ENCODE measurements at regions not wholly inside any gene's neighbourhood (a gene's known extent, or its start where the extent isn't known, plus 50 kb on each side); places are given as distances from the start of the nearest gene placed in this dataset.

DNA sequence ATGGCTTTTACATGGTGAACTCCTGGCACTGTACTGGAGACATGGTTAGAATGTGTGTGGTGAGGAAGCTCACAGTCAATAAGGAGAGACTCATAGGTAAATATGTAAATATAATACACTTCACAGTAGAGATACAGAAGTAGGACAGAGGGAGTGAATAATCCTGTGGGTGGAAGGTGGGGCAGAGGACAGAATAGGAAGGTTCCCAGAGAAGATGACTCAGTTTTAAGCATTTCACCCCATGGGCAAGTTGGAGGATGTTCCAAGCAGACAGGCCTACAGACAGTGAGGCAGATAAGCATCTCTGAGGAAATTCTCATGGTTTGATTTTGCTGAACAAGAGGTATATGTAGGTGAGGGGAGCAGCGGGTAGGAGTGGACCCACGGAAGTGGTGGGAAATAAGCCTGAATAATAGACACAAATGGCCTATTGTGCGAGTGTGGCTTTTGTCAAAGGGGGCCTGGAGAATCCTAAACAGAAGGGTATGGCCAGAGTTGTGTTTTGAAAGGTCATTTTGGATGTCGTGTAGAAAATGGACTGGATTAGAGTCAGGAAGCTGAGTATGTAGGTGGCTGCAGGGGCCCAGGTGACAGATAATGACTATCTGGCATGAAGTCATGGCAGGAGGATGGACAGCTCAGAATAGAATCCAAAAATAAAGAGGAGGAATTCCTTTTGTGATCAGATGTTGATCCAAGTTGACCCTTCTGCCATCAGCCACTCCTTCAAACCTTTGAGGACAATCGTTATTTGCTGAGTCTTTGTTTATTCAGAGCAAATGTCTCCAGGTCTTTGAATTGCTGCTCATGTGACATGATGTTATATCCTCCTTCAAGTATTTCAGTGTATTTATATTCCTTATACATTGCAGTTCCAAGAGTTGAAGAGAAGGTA lies 97.3 kb upstream of the THRB start:
- ATAC-seq (ENCODE audit: poor library complexity) (no peak), DNase-seq (no peak)
- intact Hi-C loops (cut with DNase I): no loop called here

GRCh38 chr3:24594161-24594560 lies 99.5 kb upstream of the THRB start:
- no peak for ATAC-seq (ENCODE audit: poor library complexity)
- intact Hi-C loops (cut with DNase I): no loop called here
- no peak for DNase-seq

- no peak for DNase-seq
- ATAC-seq (ENCODE audit: poor library complexity): no peak
- intact Hi-C loops (cut with DNase I): no loop called here
Measured at GRCh38 chr3:24595796-24596195, 101.1 kb upstream of the THRB start.

GRCh38 chr3:24596626-24597025 lies 102.0 kb upstream of the THRB start:
- DNase-seq (no peak), ATAC-seq (ENCODE audit: poor library complexity) (no peak)
- intact Hi-C loops (cut with DNase I): no loop called here

GRCh38 chr3:24598695-24599470 lies 104.2 kb upstream of the THRB start:
- no peak for DNase-seq
- intact Hi-C loops (cut with DNase I): no loop called here

GRCh38 chr3:24601066-24601939 lies 106.7 kb upstream of the THRB start:
- intact Hi-C loops (cut with DNase I): no loop called here
- DNase-seq (no peak), ATAC-seq (ENCODE audit: poor library complexity) (no peak)

More at GRCh38 chr3:24598695-24599470, 104.2 kb upstream of the THRB start:
- ATAC-seq (ENCODE audit: poor library complexity): no peak

GRCh38 chr3:24604215-24604614 lies 109.6 kb upstream of the THRB start:
- intact Hi-C loops (cut with DNase I): no loop called here
- ATAC-seq (ENCODE audit: poor library complexity): no peak
- no peak for DNase-seq

DNA sequence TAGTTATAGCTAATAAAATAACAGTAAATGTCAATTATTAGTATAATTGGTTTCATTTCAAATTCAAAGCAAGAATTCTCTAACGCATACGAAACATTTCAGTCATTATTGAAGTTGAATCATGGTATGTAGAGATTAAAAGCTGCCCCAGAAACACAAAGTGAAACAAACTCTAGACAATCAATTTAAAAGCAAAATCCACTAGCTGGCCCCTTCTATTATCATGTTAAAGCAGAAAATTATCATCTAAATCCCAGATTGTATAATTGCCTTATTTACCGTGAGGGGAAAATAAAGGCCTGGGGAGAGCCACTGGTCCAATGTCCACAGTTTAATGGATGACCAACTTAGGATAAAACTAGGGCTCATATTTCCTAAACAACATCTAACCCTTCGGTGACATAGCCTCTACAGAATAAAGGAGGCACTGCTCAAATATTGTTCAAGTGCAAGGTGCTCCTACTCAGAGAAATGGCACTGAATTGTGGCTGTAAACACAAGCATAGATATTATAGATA lies 110.9 kb upstream of the THRB start:
- intact Hi-C loops (cut with DNase I): no loop called here
- DNase-seq (no peak), ATAC-seq (ENCODE audit: poor library complexity) (no peak)

DNA sequence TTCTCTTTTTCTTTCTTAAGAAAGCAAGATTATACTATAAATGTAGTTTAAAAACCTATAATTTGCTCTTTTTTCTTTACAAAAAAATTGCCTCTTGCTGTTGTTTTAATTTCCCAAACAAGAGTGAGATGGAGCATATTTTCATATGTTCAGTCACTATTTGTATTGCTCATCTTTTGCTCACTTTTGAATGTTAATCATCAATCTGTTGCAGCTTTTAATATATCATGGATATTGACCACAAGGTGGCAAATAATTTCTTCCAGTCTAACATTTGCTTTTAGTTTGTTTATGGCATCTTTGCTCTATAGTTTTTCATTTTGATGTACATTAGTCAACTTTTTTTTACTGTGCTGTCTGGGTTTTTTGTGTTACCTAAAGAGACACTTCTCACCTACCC lies 112.6 kb upstream of the THRB start:
- intact Hi-C loops (cut with DNase I): no loop called here
- ATAC-seq (ENCODE audit: poor library complexity) (no peak), DNase-seq (no peak)

DNA sequence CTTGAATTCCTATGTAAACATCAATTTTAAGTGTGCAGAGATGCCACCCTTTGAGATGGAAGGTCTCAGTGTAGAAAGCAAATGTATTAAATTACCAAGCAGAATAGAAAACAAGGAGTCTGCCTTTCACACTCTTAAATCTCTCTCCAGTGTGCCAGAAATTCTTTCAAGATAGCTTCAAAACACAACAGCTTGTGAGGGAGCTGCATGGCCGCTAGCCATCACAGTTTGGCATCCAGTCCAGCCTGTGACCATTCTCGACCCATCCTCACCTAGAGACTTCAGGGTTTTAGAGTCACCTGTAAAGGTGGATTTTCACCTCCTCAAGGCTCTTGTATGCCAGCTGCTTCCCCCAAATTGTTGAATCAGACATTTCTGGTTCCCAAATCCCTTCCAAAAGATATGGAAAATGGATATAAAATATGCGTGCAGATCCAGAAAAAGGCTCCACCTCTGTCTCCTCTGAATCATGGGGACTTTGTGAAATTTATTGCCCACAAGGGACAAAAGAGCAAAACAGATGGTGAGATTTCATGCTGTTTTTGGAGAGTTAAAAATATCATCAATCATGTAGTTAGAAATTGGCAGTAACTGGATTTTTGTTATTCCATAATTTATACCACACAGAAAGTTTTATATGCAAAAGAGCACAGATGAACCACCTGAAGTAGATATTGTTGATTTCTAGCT lies 114.2 kb upstream of the THRB start:
- peak; percentile 37 for DNase-seq
- no peak for ATAC-seq (ENCODE audit: poor library complexity)
- intact Hi-C loops (cut with DNase I): no loop called here

DNA sequence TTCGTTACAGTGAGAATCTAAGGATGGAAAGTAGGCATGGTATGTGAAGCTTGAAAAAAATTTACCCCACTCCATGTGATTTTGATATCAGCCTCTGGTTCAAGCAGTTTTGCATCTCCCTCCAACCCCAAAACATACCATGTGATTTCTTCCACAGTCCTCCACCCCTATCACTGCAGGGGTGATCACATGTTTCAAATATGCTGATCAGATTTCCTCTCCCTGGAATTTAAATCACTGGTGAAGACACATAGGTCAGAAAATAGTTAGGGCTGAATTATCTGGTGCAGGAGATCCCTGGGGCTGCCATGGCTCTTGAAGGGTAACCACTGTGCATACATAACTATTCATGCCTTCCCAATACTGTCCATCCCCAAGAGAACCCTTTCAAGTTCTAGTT lies 119.7 kb upstream of the THRB start:
- ATAC-seq (ENCODE audit: poor library complexity) (no peak), DNase-seq (no peak)
- intact Hi-C loops (cut with DNase I): no loop called here

GRCh38 chr3:24615177-24615576 lies 120.5 kb upstream of the THRB start:
- ATAC-seq (ENCODE audit: poor library complexity): no peak
- intact Hi-C loops (cut with DNase I): no loop called here
- DNase-seq: no peak

GRCh38 chr3:24616110-24616829 lies 121.6 kb upstream of the THRB start:
- DNase-seq: no peak
- no peak for ATAC-seq (ENCODE audit: poor library complexity)
- intact Hi-C loops (cut with DNase I): no loop called here

DNA sequence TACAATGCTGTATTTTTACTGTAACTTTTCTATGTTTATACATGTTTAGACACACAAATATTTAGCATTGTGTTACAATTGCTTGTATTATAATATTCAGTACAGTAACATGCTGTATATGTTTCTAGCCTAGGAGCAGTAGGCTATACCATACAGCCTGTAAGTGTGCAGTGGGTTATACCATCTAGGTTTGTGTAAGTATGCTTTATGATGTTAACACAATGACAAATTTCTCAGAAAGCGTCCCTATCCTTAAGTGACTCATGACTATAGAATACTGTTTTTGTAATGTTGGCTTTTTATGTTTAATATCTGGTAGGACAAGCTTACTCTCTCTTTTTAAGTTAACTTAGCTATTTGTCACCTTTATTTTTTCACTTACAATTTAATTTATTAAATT lies 127.5 kb upstream of the THRB start:
- intact Hi-C loops (cut with DNase I): no loop called here
- DNase-seq (no peak), ATAC-seq (ENCODE audit: poor library complexity) (no peak)

DNA sequence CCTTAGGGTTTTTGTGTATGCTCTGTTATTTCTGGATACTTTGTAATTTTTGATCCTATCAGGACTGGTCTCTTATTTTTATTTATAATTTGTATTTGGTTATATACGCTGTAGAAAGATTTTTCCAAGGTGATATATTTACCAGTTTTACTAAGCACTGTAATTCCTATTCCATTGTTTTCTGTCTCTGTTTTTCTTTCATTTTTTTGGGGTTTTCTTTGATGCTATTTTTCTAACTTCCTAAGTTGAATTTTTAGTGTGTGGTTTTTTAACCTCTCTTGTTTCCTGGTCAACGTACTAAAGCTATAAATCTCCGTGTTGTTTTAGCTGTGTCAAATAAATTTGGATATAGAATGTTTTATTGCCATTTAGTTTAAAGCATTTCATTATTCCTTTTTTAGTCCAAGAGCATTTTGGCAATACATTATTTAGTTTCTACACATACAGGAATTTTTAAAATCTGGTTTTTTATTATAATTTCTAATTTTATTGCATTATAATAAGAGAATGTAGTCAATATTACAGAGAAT lies 128.1 kb upstream of the THRB start:
- intact Hi-C loops (cut with DNase I): no loop called here
- ATAC-seq (ENCODE audit: poor library complexity): no peak
- DNase-seq: no peak

- DNase-seq (no peak), ATAC-seq (ENCODE audit: poor library complexity) (no peak)
- intact Hi-C loops (cut with DNase I): no loop called here
Measured at GRCh38 chr3:24623657-24624056, 129.0 kb upstream of the THRB start.

DNA sequence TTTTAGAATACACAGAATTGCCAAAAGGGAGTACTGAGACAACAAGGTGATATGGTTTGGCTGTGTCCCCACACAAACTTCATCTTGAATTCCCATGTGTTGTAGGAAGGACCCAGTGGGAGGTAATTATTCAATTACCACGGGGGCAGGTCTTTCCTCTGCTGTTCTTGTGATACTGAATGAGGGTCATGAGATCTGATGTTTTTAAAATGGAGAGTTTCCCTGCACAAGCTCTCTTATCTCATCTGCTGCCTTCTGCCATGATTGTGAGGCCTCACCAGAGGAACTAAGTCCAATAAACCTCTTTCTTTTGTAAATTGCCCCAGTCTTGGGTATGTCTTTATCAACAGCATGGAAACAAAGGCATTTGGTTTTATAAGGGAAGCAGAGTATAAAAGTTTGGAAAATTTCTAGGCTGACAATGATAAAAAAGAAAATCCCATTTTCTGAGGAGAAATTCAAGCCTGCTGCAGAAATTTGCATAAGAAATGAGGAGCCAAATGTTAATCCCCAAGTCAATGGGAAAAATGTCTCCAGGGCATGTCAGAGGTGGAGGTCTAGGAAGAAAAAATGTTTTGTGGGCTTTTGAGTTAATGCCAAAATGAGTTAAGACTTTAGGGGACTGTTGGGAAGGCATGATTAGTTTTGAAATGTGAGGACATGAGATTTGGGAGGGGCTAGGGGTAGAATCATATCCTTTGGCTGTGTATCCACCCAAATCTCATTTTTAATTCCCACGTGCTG lies 130.5 kb upstream of the THRB start:
- intact Hi-C loops (cut with DNase I): no loop called here
- ATAC-seq (ENCODE audit: poor library complexity) (no peak), DNase-seq (no peak)

Data from Right ventricle myocardium superior (tissue), 1 donor.